Stimulated activated memory B cell treated with anti-CD40 and anti-IgM and Interleukin-4, amounts not matched to agents 10 μg/mL and 1 μg/mL and 100 μg/mL, for 72 hours (primary cell): ENCODE measurements at regions not wholly inside any gene's neighbourhood (a gene's known extent, or its start where the extent isn't known, plus 50 kb on each side); places are given as distances from the start of the nearest gene placed in this dataset.

Experiments used
- ATAC-seq: fragments of 150-1000 bp; cut with Tn5 transposase; 2 replicates; pipeline ENCODE4 v1.10.0; 2021
- H3K27ac Mint-ChIP-seq: one replicate; pipeline ENCODE4 v1.8.0; 2022; ENCODE audit warnings: mild to moderate bottlenecking, mixed read lengths
- H3K27me3 Mint-ChIP-seq: one replicate; pipeline ENCODE4 v1.8.0; 2022; ENCODE audit warnings: mixed read lengths
- H3K36me3 Mint-ChIP-seq: one replicate; pipeline ENCODE4 v1.8.0; 2022; ENCODE audit warnings: mixed read lengths
- H3K4me1 Mint-ChIP-seq: one replicate; pipeline ENCODE4 v1.8.0; 2022; ENCODE audit warnings: mixed read lengths
- H3K4me3 Mint-ChIP-seq: one replicate; pipeline ENCODE4 v1.8.0; 2022; ENCODE audit warnings: mild to moderate bottlenecking, moderate library complexity, mixed read lengths
- H3K9me3 Mint-ChIP-seq: one replicate; pipeline ENCODE4 v1.8.0; 2022; ENCODE audit warnings: mixed read lengths

DNA sequence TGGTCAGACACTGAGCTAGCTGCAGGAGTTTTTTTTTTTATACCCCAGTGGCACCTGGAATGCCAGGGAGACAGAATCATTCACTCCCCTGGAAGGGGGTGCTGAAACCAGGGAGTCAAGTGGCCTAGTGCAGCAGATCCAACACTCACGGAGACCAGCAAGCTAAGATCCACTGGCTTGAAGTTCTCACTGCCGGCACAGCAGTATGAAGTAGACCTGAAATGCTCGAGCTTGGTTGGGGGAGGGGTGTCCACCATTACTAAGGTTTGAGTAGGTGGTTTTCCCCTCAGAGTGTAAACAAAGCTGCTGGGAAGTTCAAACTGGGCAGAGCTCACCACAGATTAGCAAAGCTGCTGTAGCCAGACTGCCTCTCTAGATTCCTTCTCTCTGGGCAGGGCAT lies 537.9 kb upstream of the LCORL start:
- H3K27me3 Mint-ChIP-seq = peaks cover 33% of the 10 kb centered on the region
- H3K4me3 Mint-ChIP-seq = no peak overlapping the region
- H3K36me3 Mint-ChIP-seq = no peaks in the 10 kb centered on the region
- no peak overlapping the region for H3K27ac Mint-ChIP-seq
- no peaks in the 10 kb centered on the region for H3K4me1 Mint-ChIP-seq
- no peak for ATAC-seq
- peaks cover 8% of the 10 kb centered on the region for H3K9me3 Mint-ChIP-seq

DNA sequence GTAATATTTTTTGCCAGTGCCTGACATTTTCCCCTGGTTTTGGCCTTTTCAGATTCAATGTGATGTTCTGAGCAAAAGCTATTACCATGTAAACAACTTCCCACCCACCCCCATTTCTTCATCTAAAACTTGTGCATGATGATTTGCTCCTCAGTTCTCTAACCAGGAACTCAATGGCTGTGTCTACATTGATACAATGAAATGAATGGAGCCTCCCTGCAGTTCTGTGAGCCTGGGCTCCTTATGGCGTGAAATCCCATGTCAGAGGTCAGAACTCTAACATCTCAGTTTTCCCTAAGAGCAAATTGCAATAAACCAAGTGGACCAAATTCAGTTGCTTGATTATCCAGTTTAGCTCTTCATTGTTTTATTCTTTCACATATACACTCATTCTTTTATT lies 534.8 kb upstream of the LCORL start:
- no peaks in the 10 kb centered on the region for H3K36me3 Mint-ChIP-seq
- ATAC-seq = no peak
- H3K9me3 Mint-ChIP-seq = peaks cover 1% of the 10 kb centered on the region
- no peak overlapping the region for H3K27ac Mint-ChIP-seq
- peaks cover 33% of the 10 kb centered on the region for H3K27me3 Mint-ChIP-seq
- no peaks in the 10 kb centered on the region for H3K4me1 Mint-ChIP-seq
- no peak overlapping the region for H3K4me3 Mint-ChIP-seq

DNA sequence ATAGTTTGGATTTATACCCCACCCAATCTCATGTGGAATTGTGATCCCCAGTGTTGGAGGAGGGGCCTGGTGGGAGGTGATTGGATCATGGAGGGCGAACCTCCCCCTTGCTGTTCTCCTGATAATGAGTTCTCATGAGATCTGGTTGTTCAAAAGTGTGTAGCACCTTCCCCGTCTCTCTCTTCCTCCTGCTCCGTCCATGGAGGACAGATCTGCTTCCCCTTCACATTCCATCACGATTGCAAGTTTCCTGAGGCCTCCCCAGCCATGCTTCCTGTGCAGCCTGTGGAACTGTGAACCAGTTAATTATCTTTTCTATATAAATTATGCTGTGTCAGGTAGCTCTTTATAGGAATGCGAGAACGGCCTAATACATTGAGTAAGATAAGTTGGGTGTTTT lies 518.8 kb upstream of the LCORL start:
- no peaks in the 10 kb centered on the region for H3K27me3 Mint-ChIP-seq
- no peaks in the 10 kb centered on the region for H3K9me3 Mint-ChIP-seq
- no peaks in the 10 kb centered on the region for H3K4me1 Mint-ChIP-seq
- ATAC-seq = no peak
- H3K36me3 Mint-ChIP-seq = no peaks in the 10 kb centered on the region
- H3K27ac Mint-ChIP-seq = no peak overlapping the region
- H3K4me3 Mint-ChIP-seq = no peak overlapping the region

DNA sequence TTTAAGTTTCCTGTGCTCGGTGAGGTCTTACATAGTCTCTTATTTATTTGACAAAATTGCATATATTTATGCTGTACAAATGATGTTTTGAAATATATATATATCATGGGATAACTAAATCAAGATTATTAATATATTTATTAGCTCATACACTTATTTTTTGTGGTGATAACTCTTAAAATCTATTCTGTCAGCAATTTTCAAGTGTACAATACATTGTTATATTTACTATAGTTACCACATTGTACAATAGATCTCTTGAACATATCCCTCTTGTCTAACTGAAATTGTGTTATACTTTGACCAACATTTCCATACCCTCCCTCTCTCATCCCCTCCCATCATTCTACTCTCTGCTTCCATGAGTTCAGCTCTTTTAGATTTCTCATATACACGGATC lies 516.6 kb upstream of the LCORL start:
- ATAC-seq = no peak
- Mint-ChIP-seq H3K36me3 (no peaks in the 10 kb centered on the region), H3K27ac (no peak overlapping the region), H3K4me3 (no peak overlapping the region), H3K27me3 (no peaks in the 10 kb centered on the region), H3K9me3 (no peaks in the 10 kb centered on the region), H3K4me1 (no peaks in the 10 kb centered on the region)

DNA sequence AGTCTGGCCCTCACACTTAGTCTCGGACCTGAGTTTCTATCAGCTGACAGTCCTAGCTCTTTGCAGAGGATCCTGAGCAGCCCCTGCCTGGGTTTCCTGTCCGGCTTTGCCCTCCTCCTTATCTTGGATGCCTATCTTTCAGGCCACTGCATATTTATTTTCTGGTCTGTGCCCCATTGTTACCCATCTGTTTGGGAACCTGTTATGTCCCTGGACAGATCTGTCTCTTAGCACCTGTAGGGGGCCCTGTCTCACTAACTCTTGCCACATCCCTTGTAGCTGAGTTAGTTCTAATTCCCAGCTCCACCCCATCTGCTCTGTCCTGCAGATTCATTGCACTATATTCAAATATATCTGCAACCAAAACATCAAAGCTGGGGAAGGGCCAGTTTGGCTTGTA lies 514.9 kb upstream of the LCORL start:
- Mint-ChIP-seq H3K9me3 (no peaks in the 10 kb centered on the region), H3K27me3 (no peaks in the 10 kb centered on the region), H3K4me1 (no peaks in the 10 kb centered on the region), H3K36me3 (no peaks in the 10 kb centered on the region), H3K27ac (no peak overlapping the region), H3K4me3 (no peak overlapping the region)
- ATAC-seq = no peak

DNA sequence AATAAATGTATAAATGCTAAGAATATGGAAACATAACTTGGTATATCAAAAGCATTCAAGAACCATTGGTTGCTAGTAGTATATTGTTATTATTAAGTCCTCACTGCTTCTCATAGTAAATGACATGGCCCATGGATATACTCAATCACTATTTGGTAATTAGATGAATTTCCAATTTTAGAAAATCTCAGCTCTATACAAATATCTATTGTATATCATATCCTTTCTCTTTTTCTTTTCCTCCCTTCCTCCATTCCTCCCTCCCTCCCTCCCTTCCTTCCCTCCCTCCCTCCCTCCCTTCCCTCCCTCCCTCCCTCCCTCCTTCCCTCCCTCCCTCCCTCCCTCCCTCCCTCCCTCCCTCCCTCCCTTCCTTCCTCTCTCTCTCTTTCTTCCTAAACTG lies 514.4 kb upstream of the LCORL start:
- Mint-ChIP-seq H3K9me3 (no peaks in the 10 kb centered on the region), H3K4me3 (no peak overlapping the region), H3K4me1 (no peaks in the 10 kb centered on the region), H3K27me3 (no peaks in the 10 kb centered on the region), H3K27ac (no peak overlapping the region), H3K36me3 (no peaks in the 10 kb centered on the region)
- ATAC-seq = no peak

DNA sequence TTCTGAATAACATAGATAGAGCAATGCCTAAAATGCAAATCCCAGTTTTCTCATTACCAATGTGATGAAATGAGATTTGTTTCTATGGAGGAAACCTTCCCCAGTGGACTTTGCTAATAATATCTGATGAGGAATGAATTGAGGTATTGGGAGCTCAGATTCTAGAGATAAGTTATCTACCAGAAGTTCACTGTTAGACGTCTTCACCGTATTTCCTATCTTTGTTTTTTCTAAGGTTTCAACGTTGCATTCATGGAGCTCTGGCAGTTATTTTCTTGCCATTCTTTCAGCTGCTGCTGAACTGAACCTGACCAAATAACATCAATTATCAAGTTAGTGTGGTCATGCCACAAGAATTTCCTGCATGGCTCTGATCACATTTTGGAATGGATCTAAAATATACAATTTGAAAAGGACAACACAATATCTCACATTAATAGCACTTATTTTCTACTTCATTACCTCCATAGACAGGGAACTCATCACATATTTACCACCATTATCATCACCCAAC lies 511.8 kb upstream of the LCORL start:
- H3K27me3 Mint-ChIP-seq = no peaks in the 10 kb centered on the region
- H3K9me3 Mint-ChIP-seq = no peaks in the 10 kb centered on the region
- H3K4me1 Mint-ChIP-seq = no peaks in the 10 kb centered on the region
- no peak overlapping the region for H3K4me3 Mint-ChIP-seq
- no peaks in the 10 kb centered on the region for H3K36me3 Mint-ChIP-seq
- H3K27ac Mint-ChIP-seq = no peak overlapping the region
- no peak for ATAC-seq

DNA sequence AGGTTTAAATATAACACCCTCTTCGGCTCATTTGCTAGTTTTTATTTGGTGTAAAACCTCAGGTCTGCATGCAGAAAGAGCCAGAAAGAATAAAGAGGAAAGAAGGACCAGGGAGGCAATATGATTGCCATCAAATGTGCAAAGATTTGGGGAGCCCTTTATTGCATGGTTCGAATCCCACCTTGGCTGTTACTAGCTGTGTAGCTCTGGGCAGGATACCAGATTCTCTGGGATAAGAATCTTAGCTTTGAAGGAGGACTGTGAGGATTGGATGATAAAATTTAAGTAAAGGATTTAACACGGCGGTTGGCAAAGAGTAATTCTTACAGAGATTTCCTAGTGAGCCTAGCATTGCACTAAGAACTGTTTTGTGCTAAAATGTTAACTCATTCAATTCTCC lies 510.2 kb upstream of the LCORL start:
- no peaks in the 10 kb centered on the region for H3K9me3 Mint-ChIP-seq
- H3K27ac Mint-ChIP-seq = no peak overlapping the region
- no peaks in the 10 kb centered on the region for H3K4me1 Mint-ChIP-seq
- no peak for ATAC-seq
- no peaks in the 10 kb centered on the region for H3K27me3 Mint-ChIP-seq
- no peak overlapping the region for H3K4me3 Mint-ChIP-seq
- H3K36me3 Mint-ChIP-seq = no peaks in the 10 kb centered on the region

DNA sequence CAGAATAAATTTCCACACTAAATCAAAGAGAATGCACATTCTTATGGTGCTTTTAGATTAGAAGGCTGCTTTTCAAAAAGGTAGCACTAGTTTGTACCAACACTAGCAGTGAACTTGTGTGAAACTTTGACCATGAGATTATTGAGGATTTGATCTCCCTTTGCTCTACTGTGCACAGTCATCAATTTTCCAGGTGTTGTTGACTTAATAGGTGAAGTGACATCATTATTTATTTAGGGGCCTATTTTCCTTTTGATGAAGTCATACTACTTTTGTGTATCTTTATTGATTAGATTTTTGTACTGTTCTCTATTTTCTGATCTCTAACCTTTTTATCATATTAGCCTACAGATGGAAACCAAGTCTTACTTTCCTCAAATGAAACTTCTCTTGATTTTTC lies 507.9 kb upstream of the LCORL start:
- Mint-ChIP-seq H3K36me3 (no peaks in the 10 kb centered on the region), H3K9me3 (no peaks in the 10 kb centered on the region), H3K27ac (no peak overlapping the region), H3K27me3 (no peaks in the 10 kb centered on the region), H3K4me3 (no peak overlapping the region), H3K4me1 (no peaks in the 10 kb centered on the region)
- ATAC-seq = no peak

DNA sequence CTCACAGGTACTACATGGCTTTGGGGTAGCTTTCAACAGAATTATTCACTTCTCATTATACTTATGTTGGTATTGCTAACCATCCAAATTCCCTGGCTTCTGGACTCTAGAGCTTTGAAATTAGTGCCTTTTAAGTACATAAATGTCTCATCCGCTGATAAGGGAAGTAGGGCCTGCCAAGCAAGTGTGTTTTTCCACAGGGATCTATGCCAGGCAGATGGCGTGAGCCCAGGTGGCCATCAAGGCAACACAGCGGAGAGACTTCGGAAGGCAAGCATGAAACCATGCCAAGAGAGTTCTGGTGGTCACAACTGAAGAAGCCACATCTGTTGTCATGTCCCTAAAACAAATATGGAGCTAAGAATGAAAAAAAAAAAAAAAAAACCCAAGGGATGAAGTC lies 503.1 kb upstream of the LCORL start:
- Mint-ChIP-seq H3K36me3 (no peaks in the 10 kb centered on the region), H3K27ac (no peak overlapping the region), H3K4me3 (no peak overlapping the region), H3K9me3 (no peaks in the 10 kb centered on the region), H3K27me3 (no peaks in the 10 kb centered on the region), H3K4me1 (no peaks in the 10 kb centered on the region)
- ATAC-seq = no peak

DNA sequence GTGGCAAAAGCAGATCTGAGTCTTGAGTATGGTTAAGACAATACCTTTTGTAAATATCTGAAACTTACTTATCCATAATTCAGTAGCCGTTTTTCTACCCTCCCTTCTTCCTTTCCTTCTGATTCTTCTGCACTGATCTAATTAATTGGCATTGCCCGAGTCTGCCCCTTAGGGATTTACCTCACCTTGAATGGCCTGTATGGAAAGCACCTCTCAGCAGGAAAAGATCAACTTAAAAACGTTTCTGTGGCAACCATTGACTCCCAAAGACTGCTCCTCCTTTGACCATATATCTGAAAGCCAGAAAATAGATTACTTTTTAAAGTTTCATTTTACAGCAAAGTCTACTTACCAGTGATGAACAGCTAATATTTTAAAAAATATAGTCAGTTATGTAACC lies 496.5 kb upstream of the LCORL start:
- no peak for ATAC-seq
- no peak overlapping the region for H3K27ac Mint-ChIP-seq
- no peaks in the 10 kb centered on the region for H3K4me1 Mint-ChIP-seq
- no peaks in the 10 kb centered on the region for H3K27me3 Mint-ChIP-seq
- no peaks in the 10 kb centered on the region for H3K9me3 Mint-ChIP-seq
- H3K4me3 Mint-ChIP-seq = no peak overlapping the region
- no peaks in the 10 kb centered on the region for H3K36me3 Mint-ChIP-seq

DNA sequence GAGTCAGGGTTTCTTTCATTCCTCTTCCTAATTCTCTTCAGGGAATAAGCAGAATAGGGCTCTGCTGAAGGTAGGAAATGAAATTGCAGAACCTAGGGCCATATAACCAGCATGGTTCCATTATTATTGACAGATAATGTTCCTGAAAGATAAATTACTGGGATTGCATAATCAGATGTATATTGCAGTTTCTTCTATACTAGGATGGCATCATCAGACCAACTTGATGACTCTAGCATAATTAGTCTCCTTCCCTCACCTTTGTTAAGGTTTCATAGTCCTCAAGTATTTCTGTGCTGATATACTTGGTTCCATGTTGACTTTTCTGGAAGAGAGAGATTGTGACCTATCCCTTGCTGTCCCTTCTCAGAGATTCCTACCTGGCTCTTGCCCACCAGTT lies 492.3 kb upstream of the LCORL start:
- no peaks in the 10 kb centered on the region for H3K36me3 Mint-ChIP-seq
- no peak for ATAC-seq
- H3K27me3 Mint-ChIP-seq = no peaks in the 10 kb centered on the region
- H3K4me1 Mint-ChIP-seq = no peaks in the 10 kb centered on the region
- H3K9me3 Mint-ChIP-seq = no peaks in the 10 kb centered on the region
- no peak overlapping the region for H3K27ac Mint-ChIP-seq
- no peak overlapping the region for H3K4me3 Mint-ChIP-seq

DNA sequence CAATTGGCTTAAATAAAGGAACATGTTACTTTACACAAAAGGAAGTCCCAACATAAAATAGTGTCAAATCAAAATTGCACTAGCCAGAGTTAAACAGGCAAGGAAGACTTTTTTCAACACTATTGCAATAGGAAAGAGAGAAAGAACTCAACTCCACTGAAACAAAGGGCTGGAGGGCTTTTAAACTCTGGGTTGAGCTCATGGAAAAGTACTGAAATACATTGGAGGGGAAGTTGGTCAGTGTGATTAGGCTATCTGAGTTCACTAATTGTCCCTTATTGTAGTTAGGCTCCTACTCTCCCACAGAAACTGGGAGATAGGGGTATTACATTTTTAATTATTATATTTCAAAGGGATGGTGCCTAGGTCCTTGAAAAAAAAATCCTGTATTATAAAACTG lies 491.2 kb upstream of the LCORL start:
- no peak for ATAC-seq
- Mint-ChIP-seq H3K27ac (no peak overlapping the region), H3K27me3 (no peaks in the 10 kb centered on the region), H3K9me3 (no peaks in the 10 kb centered on the region), H3K36me3 (no peaks in the 10 kb centered on the region), H3K4me1 (no peaks in the 10 kb centered on the region), H3K4me3 (no peak overlapping the region)

DNA sequence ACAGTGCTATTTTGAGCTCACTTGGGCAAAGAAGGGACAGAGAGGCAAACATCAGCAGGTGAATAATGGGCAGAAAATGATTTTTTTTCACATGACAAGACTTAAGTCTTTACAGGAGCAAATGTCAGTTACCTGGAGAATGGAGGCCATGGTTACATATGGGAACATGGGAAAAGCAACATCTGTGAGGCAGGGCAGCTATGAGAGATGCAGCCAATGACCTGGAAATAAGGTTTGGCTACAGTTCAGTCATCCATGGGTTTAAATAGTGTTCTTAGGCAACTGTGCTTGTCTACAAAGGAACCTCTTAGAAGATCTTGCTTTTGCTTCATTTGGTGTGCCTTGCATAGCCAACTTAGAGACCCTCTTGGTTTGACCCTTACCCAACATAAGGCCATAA lies 490.2 kb upstream of the LCORL start:
- no peak for ATAC-seq
- H3K27me3 Mint-ChIP-seq = no peaks in the 10 kb centered on the region
- H3K9me3 Mint-ChIP-seq = no peaks in the 10 kb centered on the region
- H3K36me3 Mint-ChIP-seq = no peaks in the 10 kb centered on the region
- no peaks in the 10 kb centered on the region for H3K4me1 Mint-ChIP-seq
- H3K27ac Mint-ChIP-seq = no peak overlapping the region
- H3K4me3 Mint-ChIP-seq = no peak overlapping the region

DNA sequence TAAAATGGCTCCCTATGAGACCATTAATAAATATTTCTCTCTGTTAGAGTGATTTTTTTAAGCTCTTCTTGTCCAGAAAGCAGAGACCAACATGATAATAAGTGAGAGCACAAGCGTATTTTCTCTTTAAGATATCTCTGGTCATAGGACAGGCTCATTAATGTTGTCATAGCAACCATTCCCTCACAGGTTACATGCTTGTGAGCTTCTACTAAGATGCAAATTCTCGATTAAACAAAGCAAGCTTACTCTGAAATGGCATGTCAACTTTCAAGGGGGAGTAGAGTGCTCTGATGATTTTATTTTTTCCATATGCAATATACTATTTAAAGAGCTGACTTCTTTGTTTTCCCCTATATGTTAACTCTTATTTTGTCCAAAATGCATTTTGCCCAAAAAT lies 487.2 kb upstream of the LCORL start:
- Mint-ChIP-seq H3K36me3 (no peaks in the 10 kb centered on the region), H3K4me1 (no peaks in the 10 kb centered on the region), H3K9me3 (no peaks in the 10 kb centered on the region), H3K27me3 (no peaks in the 10 kb centered on the region), H3K4me3 (no peak overlapping the region), H3K27ac (no peak overlapping the region)
- no peak for ATAC-seq

DNA sequence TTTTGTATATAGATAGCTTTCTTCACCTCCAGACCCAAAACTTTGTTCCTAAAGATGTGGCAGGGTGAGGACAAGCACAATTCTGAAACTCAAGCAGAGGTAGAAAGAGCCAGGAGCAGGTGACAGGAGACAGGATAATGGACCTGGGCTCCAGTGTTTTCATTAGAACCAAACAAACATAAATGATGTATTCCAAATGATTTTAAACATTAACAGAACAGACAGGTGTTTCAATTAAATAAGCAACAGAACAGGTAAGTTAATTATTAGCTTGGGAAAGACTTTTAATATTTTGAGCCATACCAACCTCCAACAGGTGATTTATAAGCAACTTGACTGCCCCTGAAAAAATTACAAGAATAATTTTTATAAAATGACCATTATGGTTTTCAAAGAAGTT lies 459.4 kb upstream of the LCORL start:
- Mint-ChIP-seq H3K9me3 (peaks cover 17% of the 10 kb centered on the region), H3K36me3 (no peaks in the 10 kb centered on the region), H3K4me1 (no peaks in the 10 kb centered on the region), H3K27ac (no peak overlapping the region), H3K27me3 (no peaks in the 10 kb centered on the region), H3K4me3 (no peak overlapping the region)
- ATAC-seq = no peak

DNA sequence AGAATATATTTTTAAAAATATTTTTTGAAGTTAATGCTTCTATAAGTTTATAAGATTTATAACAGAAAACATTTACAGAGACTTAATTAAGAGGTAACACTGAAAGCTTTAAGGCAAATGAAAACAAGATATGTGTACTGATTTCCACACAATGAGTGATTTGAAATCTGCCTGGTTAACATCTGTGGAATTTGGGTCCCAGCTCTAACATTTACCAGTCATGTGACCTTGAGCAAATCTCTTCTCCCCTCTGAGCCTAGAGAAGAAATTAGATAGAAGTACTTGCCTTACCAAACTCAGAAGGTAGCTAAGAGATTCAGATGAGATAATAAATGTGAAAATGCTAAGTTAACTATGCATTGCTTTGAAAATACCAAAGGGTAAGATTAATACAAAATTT lies 458.8 kb upstream of the LCORL start:
- no peak for ATAC-seq
- no peaks in the 10 kb centered on the region for H3K36me3 Mint-ChIP-seq
- no peaks in the 10 kb centered on the region for H3K4me1 Mint-ChIP-seq
- H3K27ac Mint-ChIP-seq = no peak overlapping the region
- peaks cover 18% of the 10 kb centered on the region for H3K9me3 Mint-ChIP-seq
- H3K4me3 Mint-ChIP-seq = no peak overlapping the region
- H3K27me3 Mint-ChIP-seq = no peaks in the 10 kb centered on the region
